GM12873 (cell line): ENCODE measurements at regions not wholly inside any gene's neighbourhood (a gene's known extent, or its start where the extent isn't known, plus 50 kb on each side); places are given as distances from the start of the nearest gene placed in this dataset.
A peak's percentile ranks its signal among the peaks of the same experiment; 100 is the strongest.

Source experiments
- TF ChIP-seq, protein P1 (sequence below): IDR thresholded peaks from 2 replicates; pipeline ENCODE4 v1.5.1; 2012; ENCODE audit warnings: low read depth, mild to moderate bottlenecking, moderate library complexity, low read length, control low read depth; ENCODE audit not compliant: insufficient read depth; ENCODE audit errors: missing control alignments

- TF ChIP-seq, protein P1, sequence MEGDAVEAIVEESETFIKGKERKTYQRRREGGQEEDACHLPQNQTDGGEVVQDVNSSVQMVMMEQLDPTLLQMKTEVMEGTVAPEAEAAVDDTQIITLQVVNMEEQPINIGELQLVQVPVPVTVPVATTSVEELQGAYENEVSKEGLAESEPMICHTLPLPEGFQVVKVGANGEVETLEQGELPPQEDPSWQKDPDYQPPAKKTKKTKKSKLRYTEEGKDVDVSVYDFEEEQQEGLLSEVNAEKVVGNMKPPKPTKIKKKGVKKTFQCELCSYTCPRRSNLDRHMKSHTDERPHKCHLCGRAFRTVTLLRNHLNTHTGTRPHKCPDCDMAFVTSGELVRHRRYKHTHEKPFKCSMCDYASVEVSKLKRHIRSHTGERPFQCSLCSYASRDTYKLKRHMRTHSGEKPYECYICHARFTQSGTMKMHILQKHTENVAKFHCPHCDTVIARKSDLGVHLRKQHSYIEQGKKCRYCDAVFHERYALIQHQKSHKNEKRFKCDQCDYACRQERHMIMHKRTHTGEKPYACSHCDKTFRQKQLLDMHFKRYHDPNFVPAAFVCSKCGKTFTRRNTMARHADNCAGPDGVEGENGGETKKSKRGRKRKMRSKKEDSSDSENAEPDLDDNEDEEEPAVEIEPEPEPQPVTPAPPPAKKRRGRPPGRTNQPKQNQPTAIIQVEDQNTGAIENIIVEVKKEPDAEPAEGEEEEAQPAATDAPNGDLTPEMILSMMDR = peak; percentile 56
Measured at GRCh38 chr17:56679115-56679776, 85.7 kb downstream of the NOG start.

DNA sequence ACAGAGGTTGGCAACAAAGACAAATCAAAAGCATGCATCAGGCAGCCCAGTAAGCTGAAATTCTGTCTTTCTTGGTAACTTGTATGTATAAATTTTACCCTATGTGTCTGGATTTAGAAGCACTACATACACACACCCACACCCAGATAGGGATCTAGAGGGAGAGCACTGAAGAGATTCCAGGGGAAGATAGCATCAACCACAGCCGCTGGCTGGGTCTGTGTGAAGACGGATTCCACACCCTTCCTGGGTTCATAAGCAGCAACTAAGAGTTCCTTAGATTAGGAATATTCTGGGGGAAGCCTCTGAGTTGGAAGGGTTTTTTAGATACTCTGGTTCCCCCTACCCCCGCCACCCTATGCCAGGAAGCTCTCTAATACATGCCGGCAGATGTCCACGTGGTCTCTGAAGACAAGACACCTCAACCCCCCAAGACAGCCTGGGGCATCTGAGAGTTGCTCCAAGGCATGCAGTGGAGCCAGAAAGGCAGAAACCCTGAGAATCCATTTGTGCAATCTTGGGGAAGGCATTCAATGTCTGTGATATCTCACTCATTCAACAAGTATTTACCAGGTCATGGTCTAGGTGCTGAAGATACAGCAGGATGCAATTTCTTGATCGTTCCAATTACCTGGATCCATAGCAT, 86.4 kb downstream of the NOG start:
- TF ChIP-seq, protein P1 = peak; percentile 5

DNA sequence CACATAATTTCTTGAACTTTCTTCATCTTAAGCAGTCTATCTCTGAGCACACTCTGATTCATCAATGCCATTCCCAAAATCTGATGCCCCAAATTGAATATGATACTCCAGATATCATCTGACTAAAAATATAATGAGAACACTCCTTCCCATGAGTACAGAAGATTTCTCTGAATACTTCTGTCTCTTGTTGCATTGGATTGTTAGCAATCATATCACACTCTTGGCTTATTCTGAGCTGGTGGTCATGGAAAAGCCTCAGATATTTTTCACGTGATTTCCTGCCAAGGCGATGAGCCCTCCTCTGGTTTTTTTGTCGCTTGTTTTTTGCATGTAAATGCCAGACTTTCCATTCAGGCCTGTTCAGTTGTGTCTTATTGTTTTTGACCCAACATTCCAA, 87.2 kb downstream of the NOG start:
- TF ChIP-seq, protein P1 = no peak

DNA sequence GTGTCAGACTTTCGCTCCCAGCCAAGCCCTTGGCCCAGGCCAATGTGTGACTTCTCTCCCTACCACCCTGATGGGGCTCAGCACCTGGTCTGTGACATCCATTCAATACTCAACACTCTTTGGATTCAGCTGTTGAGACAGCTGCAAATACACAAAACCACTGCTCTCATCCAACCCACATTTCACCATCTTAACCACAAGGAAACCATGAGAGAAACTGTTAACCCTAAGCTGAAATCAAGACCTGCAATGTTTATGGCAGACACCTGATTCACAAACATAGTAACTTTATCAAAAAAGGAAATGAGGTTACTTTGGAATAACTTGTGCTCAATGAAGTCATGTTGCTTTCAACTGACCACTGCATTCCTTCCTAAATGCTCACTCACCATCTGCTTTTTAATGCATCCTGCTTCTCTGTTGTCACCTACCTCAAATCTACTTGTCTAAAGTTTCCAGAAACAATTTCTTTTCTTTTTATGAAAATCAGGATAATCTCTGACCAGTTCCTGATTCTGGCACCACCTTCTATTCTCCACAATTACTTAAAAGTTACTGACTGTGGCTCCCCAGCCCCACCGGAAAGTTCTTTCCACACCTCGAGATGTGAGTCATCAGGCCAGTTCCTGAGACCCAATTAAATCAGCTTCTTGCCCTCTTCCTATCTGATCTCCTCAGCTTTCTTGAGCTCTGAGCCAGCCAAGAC, 88.2 kb downstream of the NOG start:
- TF ChIP-seq, protein P1 = no peak

- TF ChIP-seq, protein P1 = no peak
Measured at GRCh38 chr17:56688151-56688550, 94.7 kb downstream of the NOG start.

GRCh38 chr17:56690441-56691291, 97.2 kb downstream of the NOG start:
- TF ChIP-seq, protein P1 = no peak
